ENCODE measurements at regions not wholly inside any gene's neighbourhood (a gene's known extent, or its start where the extent isn't known, plus 50 kb on each side); places are given as distances from the start of the nearest gene placed in this dataset.

GRCh38 chr2:228675091-228675490 is 493.6 kb upstream of the SPHKAP start:
- TF ChIP-seq, protein P1, sequence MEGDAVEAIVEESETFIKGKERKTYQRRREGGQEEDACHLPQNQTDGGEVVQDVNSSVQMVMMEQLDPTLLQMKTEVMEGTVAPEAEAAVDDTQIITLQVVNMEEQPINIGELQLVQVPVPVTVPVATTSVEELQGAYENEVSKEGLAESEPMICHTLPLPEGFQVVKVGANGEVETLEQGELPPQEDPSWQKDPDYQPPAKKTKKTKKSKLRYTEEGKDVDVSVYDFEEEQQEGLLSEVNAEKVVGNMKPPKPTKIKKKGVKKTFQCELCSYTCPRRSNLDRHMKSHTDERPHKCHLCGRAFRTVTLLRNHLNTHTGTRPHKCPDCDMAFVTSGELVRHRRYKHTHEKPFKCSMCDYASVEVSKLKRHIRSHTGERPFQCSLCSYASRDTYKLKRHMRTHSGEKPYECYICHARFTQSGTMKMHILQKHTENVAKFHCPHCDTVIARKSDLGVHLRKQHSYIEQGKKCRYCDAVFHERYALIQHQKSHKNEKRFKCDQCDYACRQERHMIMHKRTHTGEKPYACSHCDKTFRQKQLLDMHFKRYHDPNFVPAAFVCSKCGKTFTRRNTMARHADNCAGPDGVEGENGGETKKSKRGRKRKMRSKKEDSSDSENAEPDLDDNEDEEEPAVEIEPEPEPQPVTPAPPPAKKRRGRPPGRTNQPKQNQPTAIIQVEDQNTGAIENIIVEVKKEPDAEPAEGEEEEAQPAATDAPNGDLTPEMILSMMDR (IDR thresholded peaks at IDR 0.05; ENCODE audit: insufficient read depth, low read length), result no peak
- no peak for TF ChIP-seq POLR2AphosphoS5 (IDR thresholded peaks at IDR 0.05; ENCODE audit: low read depth)
- TF ChIP-seq REST (IDR thresholded peaks at IDR 0.05; ENCODE audit: insufficient replicate concordance, low read depth), result no peak
- no peak for TF ChIP-seq SPI1 (IDR thresholded peaks at IDR 0.05; ENCODE audit: borderline replicate concordance, low read depth)
- TF ChIP-seq GABPA (IDR thresholded peaks at IDR 0.05; ENCODE audit: low read depth), result no peak
- no peak overlapping the region for H3K27ac ChIP-seq (replicated peaks)
- DNase-seq (ENCODE audit: low read depth in 1 of 2, low spot score in 1 of 2), result no peak
- no peaks in the 10 kb centered on the region for H3K27me3 ChIP-seq (ENCODE audit: insufficient read depth, poor library complexity, severe bottlenecking)
- no peak overlapping the region for H3K4me3 ChIP-seq (replicated peaks; ENCODE audit: insufficient read depth, low read length)

DNA sequence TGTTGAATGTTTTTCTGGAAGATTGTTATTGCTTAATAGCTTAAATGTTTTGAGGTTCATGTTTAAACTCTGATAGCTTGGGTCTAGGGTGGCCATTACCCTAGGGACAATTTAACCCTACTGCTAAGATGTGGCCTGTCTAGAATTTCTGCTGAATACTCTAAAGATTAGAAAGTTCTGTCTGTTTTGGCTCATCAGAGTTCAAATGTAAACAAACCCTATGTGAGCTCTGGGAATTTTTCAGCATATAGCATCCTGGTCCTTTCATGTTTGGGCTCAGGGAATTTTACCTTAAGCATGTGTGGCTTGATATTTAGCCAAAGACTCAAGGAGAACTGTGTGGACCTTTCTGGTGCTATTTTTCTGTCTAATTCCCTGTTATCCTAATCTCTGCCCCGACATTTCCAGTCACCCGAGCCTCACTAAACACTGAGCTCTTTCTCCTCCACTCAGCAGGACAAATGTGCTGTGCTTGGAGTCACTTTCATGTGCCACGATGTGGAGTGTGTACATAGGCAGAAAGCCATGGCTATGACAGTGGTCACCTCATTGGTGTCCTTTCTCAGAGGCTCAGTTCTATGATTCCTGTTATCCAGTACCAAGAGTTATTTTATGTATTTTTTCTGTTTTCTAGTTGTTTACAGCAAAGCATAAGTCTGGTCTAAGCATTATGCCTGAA is 492.5 kb upstream of the SPHKAP start:
- Histone ChIP-seq H3K27ac (replicated peaks) (no peak overlapping the region), H3K4me3 (replicated peaks; ENCODE audit: insufficient read depth, low read length) (no peak overlapping the region), H3K27me3 (ENCODE audit: insufficient read depth, poor library complexity, severe bottlenecking) (no peaks in the 10 kb centered on the region)
- no peak for DNase-seq (ENCODE audit: low read depth in 1 of 2, low spot score in 1 of 2)
- no peak for TF ChIP-seq GABPA (IDR thresholded peaks at IDR 0.05; ENCODE audit: low read depth)
- TF ChIP-seq SPI1 (IDR thresholded peaks at IDR 0.05; ENCODE audit: borderline replicate concordance, low read depth), result no peak
- TF ChIP-seq, protein P1 (IDR thresholded peaks at IDR 0.05; ENCODE audit: insufficient read depth, low read length), result no peak
- no peak for TF ChIP-seq POLR2AphosphoS5 (IDR thresholded peaks at IDR 0.05; ENCODE audit: low read depth)
- TF ChIP-seq REST (IDR thresholded peaks at IDR 0.05; ENCODE audit: insufficient replicate concordance, low read depth), result no peak

DNA sequence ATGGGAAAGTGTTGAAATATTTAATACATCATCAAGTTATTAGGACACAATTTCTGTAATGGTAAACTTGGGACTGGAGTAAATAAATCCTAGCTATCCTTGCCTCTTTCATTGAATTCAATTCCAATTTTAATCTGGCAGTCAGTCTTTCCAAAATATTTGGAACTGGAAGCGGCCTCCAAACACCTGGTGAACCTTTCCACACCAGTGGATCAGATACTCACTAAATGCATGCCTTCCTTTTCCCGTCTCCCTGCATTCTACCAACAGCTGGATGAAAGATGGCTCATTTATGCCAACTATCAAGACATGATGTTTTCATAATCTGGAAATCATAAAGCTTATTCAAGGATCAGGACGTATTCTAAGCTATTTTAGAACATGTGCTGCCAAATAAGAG is 488.2 kb upstream of the SPHKAP start:
- DNase-seq (ENCODE audit: low read depth in 1 of 2, low spot score in 1 of 2), result no peak
- TF ChIP-seq SPI1 (IDR thresholded peaks at IDR 0.05; ENCODE audit: borderline replicate concordance, low read depth) (no peak), REST (IDR thresholded peaks at IDR 0.05; ENCODE audit: insufficient replicate concordance, low read depth) (no peak), GABPA (IDR thresholded peaks at IDR 0.05; ENCODE audit: low read depth) (no peak), POLR2AphosphoS5 (IDR thresholded peaks at IDR 0.05; ENCODE audit: low read depth) (no peak)
- TF ChIP-seq, protein P1 (IDR thresholded peaks at IDR 0.05; ENCODE audit: insufficient read depth, low read length), result no peak

More for the DNA sequence above, 488.2 kb upstream of the SPHKAP start:
- H3K27me3 ChIP-seq (ENCODE audit: insufficient read depth, poor library complexity, severe bottlenecking), result no peaks in the 10 kb centered on the region
- no peak overlapping the region for H3K4me3 ChIP-seq (replicated peaks; ENCODE audit: insufficient read depth, low read length)
- no peak overlapping the region for H3K27ac ChIP-seq (replicated peaks)

Data from HL-60 (cell line).